ENCODE measurements at regions not wholly inside any gene's neighbourhood (a gene's known extent, or its start where the extent isn't known, plus 50 kb on each side); places are given as distances from the start of the nearest gene placed in this dataset.
"Not testable (repeated sequence)": the region's sequence is repeated elsewhere in the genome, so short reads cannot be mapped to it uniquely, and the experiment has no call there.

DNA sequence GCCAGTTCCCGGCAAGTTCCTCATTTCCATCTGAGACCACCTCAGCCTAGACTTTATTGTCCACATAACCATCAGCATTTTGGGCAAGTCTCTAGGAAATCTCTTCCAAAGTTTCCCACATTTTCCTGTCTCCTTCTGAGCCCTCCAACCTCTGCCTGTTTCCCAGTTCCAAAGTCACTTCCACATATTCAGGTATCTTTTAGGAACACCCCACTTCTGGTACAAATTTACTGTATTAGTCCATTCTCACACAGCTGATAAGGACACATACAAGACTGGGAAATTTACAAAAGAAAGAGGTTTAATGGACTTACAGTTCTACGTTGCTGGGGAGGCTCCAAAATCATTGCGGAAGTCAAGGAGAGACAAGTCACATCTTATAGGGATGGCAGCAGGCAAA is 91.7 kb downstream of the UNC93B1 start:
- TF ChIP-seq POLR2A (IDR thresholded peaks at IDR 0.05) = not testable (repeated sequence)
- TF ChIP-seq, protein P1, sequence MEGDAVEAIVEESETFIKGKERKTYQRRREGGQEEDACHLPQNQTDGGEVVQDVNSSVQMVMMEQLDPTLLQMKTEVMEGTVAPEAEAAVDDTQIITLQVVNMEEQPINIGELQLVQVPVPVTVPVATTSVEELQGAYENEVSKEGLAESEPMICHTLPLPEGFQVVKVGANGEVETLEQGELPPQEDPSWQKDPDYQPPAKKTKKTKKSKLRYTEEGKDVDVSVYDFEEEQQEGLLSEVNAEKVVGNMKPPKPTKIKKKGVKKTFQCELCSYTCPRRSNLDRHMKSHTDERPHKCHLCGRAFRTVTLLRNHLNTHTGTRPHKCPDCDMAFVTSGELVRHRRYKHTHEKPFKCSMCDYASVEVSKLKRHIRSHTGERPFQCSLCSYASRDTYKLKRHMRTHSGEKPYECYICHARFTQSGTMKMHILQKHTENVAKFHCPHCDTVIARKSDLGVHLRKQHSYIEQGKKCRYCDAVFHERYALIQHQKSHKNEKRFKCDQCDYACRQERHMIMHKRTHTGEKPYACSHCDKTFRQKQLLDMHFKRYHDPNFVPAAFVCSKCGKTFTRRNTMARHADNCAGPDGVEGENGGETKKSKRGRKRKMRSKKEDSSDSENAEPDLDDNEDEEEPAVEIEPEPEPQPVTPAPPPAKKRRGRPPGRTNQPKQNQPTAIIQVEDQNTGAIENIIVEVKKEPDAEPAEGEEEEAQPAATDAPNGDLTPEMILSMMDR (IDR thresholded peaks at IDR 0.05) = not testable (repeated sequence)
